Neuron (in vitro differentiated cells): ENCODE measurements at regions not wholly inside any gene's neighbourhood (a gene's known extent, or its start where the extent isn't known, plus 50 kb on each side); places are given as distances from the start of the nearest gene placed in this dataset.
"Not testable (repeated sequence)": the region's sequence is repeated elsewhere in the genome, so short reads cannot be mapped to it uniquely, and the experiment has no call there.

Experiments
- H2AFZ ChIP-seq: one replicate; pipeline ENCODE4 v1.6.1; 2013; ENCODE audit warnings: low read depth, mild to moderate bottlenecking, inconsistent platforms, low read length, moderate library complexity
- H3K27me3 ChIP-seq: one replicate; pipeline ENCODE4 v1.6.1; 2013; ENCODE audit warnings: low read length; ENCODE audit not compliant: insufficient read depth
- H3K36me3 ChIP-seq: one replicate; pipeline ENCODE4 v1.6.1; 2013; ENCODE audit warnings: low read length; ENCODE audit not compliant: insufficient read depth
- H3K4me1 ChIP-seq: one replicate; pipeline ENCODE4 v1.6.1; 2013; ENCODE audit warnings: low read length; ENCODE audit not compliant: insufficient read depth
- H3K4me3 ChIP-seq: 2 replicates; pipeline ENCODE4 v1.5.1; 2013; ENCODE audit warnings: mild to moderate bottlenecking, low read length, moderate library complexity
- H3K9me3 ChIP-seq: one replicate; pipeline ENCODE4 v1.6.1; 2013; ENCODE audit warnings: low read length

DNA sequence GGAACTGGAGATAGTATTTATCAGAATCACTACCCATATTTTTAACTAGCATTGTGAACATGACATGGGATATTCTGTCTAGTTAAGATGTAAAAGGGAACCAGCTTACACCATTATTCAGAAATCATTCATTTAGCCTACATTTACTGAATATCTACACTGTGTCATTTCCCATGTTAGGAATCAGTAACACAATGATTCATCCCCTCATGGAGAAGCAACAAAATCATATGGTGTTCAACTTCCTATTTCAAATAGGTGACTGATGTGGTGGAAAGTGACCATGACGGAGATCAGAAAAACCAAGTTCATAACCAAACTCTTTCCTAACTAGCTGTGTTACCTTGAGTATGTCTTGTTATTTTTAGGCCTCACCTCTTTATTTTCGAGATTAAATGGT, 550.0 kb upstream of the TUSC1 start:
- H3K9me3 ChIP-seq, result no peaks in the 10 kb centered on the region
- no peaks in the 10 kb centered on the region for H3K36me3 ChIP-seq
- no peaks in the 10 kb centered on the region for H3K4me1 ChIP-seq
- H2AFZ ChIP-seq, result no peak overlapping the region
- H3K4me3 ChIP-seq, result no peak overlapping the region
- H3K27me3 ChIP-seq, result no peaks in the 10 kb centered on the region

DNA sequence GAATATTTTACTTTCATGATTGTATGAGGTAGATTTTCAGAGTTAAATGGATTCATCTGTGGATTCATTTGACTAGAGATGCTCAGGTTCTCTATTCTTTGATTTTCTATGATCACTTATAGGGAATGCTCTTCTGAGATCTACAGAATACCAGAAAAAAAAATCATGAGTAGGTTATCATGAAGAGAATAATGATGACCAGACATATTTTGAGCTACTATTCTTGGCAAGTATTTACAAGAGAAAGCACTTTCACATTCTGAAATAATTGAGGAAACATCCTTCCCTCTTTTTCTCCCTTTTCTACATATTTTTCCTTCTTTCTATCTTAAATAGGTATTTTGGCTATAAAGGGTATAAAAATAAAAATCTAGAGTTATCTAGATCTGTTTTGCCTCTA, 543.0 kb upstream of the TUSC1 start:
- H3K4me1 ChIP-seq, result no peaks in the 10 kb centered on the region
- no peak overlapping the region for H3K4me3 ChIP-seq
- H3K27me3 ChIP-seq, result no peaks in the 10 kb centered on the region
- H2AFZ ChIP-seq, result no peak overlapping the region
- no peaks in the 10 kb centered on the region for H3K9me3 ChIP-seq
- H3K36me3 ChIP-seq, result no peaks in the 10 kb centered on the region

DNA sequence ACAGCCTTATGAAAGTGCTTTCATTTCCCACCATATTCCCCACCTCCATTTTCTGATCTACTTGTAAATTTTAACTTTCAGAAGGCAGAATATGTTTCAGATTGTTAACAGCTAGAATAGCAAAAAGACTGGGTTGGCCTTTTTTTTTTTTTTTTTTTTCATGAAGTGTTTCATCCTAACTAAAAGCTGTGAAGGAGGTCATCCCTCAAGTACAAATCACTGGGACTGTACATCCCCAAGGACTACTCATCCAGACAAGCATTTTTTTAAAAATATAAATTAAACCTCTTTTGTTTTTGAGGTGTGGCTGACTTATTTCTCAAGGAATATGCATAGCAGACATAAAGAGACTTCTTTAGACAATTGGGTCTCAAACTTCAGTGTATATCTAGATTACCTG, 542.1 kb upstream of the TUSC1 start:
- H3K4me3 ChIP-seq, result no peak overlapping the region

DNA sequence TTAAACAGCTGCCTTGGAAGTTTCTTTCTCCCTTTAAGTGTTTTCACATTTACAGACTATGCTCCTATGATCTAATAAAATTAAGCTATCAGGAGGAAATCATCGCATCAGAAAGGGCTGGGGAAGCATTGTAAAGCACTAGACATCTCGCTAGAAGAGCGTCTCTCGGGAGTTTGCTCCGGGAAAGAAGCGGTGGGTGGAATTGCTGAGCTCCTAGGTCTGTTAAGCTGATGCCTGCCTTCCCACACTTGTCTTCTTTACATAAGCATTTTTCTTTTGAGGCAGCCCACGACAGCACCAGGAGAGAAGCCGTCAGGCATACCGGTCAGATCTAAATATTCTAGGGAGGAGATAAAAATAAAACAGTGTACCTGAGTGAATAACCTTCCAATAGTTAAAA, 541.7 kb upstream of the TUSC1 start:
- H2AFZ ChIP-seq, result no peak overlapping the region
- H3K36me3 ChIP-seq, result no peaks in the 10 kb centered on the region
- no peaks in the 10 kb centered on the region for H3K9me3 ChIP-seq
- H3K27me3 ChIP-seq, result no peaks in the 10 kb centered on the region
- H3K4me3 ChIP-seq, result no peak overlapping the region
- H3K4me1 ChIP-seq, result no peaks in the 10 kb centered on the region

More for the DNA sequence above, 542.1 kb upstream of the TUSC1 start:
- no peaks in the 10 kb centered on the region for H3K27me3 ChIP-seq
- H2AFZ ChIP-seq, result no peak overlapping the region
- H3K9me3 ChIP-seq, result no peaks in the 10 kb centered on the region
- no peaks in the 10 kb centered on the region for H3K36me3 ChIP-seq
- H3K4me1 ChIP-seq, result no peaks in the 10 kb centered on the region

DNA sequence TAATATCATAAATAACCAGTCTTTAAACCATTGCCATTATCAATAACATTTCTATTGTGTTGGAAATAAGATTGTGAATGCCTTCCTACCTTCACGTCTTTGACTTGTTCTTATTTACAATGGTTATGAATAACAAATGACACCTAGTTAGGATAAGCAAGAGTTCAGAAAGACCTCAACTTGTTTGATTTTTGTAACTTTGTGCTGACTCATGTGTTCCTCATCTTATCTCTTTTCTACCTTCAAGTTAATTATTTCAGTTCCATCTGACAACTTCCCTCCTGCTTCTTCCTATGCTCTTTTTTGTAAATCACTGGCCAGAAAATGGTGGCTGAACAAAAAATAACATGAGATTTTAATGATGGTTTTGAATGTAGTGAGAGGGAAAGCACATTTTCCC, 538.5 kb upstream of the TUSC1 start:
- H3K4me3 ChIP-seq, result no peak overlapping the region
- H3K36me3 ChIP-seq, result no peaks in the 10 kb centered on the region
- no peaks in the 10 kb centered on the region for H3K27me3 ChIP-seq
- no peak overlapping the region for H2AFZ ChIP-seq
- no peaks in the 10 kb centered on the region for H3K4me1 ChIP-seq
- no peaks in the 10 kb centered on the region for H3K9me3 ChIP-seq

DNA sequence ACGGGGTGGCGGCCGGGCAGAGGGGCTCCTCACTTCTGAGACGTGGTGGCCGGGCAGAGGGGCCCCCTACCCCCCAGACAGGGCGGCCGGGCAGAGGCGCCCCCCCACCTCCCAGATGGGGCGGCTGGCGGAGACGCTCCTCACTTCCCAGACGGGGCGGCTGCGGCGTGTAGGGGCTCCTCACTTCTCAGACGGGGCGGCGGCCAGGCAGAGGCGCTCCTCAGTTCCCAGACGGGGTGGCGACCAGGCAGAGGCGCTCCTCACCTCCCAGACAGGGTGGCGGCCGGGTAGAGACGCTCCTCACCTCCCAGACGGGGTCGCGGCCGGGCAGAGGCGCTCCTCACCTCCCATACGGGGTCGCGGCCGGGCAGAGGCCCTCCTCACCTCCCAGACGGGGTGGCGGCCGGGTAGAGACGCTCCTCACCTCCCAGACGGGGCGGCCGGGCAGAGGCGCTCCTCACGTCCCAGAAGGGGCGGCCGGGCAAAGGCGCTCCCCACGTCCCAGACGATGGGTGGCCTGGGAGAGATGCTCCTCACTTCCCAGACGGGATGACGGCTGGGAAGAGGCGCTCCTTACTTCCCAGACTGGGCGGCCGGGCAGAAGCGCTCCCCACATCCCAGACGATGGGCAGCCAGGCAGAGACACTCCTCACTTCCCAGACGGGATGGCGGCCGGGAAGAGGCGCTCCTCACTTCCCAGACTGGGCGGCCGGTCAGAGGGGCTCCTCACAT, 536.6 kb upstream of the TUSC1 start:
- H3K4me3 ChIP-seq, H3K4me1 ChIP-seq, H3K9me3 ChIP-seq, H2AFZ ChIP-seq, H3K36me3 ChIP-seq, H3K27me3 ChIP-seq: not testable (repeated sequence)

DNA sequence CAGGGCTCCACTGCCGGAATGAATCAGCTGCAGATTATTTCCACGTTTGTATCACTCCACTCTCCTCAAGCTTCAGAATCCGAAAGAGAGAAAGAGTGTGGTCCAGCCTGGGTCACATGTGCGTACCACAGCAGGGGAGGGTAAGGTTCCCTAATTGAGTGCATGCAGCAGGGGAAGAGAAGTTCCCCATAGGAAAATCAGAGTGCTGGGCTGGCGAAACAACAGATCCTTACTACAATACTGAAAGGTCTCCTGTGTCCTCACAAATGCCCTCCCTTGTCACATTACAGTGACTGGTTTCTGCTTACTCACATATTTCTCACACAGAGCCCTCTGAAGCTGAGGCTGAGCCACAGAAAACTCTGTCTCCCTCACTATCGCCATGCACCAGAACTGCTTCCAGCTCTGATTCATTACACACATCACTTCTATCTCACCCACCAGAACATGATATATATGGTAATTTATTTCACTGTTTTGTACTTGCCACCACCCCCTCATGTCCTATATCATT, 532.2 kb upstream of the TUSC1 start:
- Histone ChIP-seq H3K36me3 (no peaks in the 10 kb centered on the region), H3K4me3 (no peak overlapping the region), H3K27me3 (no peaks in the 10 kb centered on the region), H3K9me3 (no peaks in the 10 kb centered on the region), H2AFZ (no peak overlapping the region), H3K4me1 (no peaks in the 10 kb centered on the region)

DNA sequence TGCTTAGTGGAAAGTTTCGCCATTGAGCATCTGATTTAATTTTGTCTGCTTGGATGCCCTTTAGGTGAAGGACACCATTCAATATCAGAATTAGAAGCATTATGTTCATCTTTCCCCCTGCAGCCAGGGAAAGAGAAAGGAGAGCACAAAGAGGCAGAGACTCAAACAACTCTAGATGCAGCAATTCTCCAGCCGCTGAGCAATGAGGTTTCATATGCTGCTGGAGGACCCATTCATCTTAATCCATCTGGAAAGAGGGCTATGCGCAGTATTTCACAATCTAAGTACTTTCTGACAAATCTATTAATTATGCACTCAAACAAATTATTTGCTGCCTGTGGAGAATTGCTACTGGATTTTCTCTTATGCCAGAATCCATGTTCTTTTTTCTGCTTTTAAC, 527.0 kb upstream of the TUSC1 start:
- Histone ChIP-seq H2AFZ (no peak overlapping the region), H3K36me3 (no peaks in the 10 kb centered on the region), H3K4me3 (no peak overlapping the region), H3K9me3 (no peaks in the 10 kb centered on the region), H3K4me1 (no peaks in the 10 kb centered on the region), H3K27me3 (no peaks in the 10 kb centered on the region)

DNA sequence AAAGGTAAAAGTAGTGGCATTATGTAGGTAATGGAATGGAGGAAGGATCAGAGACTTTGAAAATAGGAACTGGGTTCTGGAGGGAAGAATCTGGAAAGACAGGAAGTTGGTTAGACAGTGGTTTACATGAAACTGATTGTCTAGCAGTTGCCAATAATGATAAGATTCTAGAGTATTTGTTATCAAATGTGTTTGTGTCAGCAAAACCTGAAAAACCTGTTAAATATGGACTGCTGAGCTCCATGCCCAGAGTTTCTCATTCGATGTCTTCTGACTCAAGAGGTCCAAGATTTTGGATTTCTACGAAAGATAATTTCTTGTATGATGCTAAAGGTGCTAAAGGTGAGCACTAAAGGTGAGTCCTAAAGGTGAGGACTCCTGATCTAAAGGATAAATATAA, 515.0 kb upstream of the TUSC1 start:
- Histone ChIP-seq H3K36me3 (no peaks in the 10 kb centered on the region), H3K4me3 (no peak overlapping the region), H3K4me1 (no peaks in the 10 kb centered on the region), H2AFZ (no peak overlapping the region), H3K27me3 (no peaks in the 10 kb centered on the region), H3K9me3 (no peaks in the 10 kb centered on the region)

DNA sequence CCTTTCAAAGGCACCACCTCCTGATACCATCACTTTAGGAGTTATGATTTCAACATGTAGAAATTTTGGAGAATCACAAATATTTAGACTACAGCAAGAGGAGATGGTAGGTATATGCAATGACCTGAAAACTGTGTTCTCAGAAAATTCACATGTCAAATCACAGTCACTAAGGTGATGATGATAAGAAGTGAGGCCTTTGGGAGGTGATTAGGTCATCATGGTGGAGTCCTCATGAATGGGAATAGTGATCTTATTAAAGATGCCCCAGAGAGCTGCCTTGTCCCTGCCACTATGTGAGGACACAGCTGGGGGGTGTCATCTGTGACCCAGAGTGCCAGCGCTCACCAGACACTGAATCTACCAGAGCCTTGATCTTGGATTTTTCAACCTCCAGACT, 513.5 kb upstream of the TUSC1 start:
- Histone ChIP-seq H3K27me3 (no peaks in the 10 kb centered on the region), H3K9me3 (no peaks in the 10 kb centered on the region), H3K36me3 (no peaks in the 10 kb centered on the region), H3K4me1 (no peaks in the 10 kb centered on the region), H2AFZ (no peak overlapping the region), H3K4me3 (no peak overlapping the region)

DNA sequence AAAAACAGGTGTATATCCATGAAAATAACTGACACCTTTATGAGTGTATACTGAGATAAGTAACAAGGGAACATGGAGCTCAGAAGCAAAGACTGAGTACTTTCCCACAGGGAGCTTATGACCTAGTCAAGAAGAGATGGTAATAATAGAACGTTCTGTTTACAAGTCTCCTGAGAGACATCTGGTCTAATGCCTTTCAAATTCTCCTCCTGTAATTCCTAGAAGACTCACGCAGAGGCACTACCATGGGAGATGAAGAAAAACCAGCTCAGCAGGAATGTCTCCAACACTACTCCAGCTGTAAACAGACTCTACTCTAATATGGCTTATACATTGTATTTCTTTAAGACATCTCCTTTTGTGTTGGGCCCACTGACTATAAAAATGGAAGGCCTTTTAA, 503.6 kb upstream of the TUSC1 start:
- H3K9me3 ChIP-seq, result no peaks in the 10 kb centered on the region
- no peaks in the 10 kb centered on the region for H3K36me3 ChIP-seq
- no peak overlapping the region for H2AFZ ChIP-seq
- no peaks in the 10 kb centered on the region for H3K4me1 ChIP-seq
- H3K4me3 ChIP-seq, result no peak overlapping the region
- H3K27me3 ChIP-seq, result no peaks in the 10 kb centered on the region

DNA sequence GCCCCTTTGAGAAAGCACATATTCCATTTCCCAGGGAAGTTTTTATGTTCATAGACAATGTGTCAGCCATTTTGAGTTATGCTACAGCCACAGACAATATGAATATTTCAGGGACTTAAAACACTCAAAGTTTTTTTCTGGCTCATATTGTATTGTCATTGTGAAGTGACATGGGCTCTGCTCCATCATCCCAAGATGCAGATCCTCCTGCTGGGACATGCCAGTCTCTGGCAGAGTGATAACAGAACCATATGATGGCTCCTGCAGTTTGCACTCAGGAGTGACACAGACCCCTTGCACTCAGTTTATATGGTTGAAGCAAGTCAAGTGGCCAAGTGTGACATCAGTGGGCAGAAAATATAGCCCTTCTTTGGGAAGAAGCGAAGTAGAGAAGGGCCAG, 498.4 kb upstream of the TUSC1 start:
- no peak overlapping the region for H3K4me3 ChIP-seq
- H3K27me3 ChIP-seq, result no peaks in the 10 kb centered on the region
- no peaks in the 10 kb centered on the region for H3K36me3 ChIP-seq
- no peaks in the 10 kb centered on the region for H3K9me3 ChIP-seq
- no peaks in the 10 kb centered on the region for H3K4me1 ChIP-seq
- no peak overlapping the region for H2AFZ ChIP-seq

DNA sequence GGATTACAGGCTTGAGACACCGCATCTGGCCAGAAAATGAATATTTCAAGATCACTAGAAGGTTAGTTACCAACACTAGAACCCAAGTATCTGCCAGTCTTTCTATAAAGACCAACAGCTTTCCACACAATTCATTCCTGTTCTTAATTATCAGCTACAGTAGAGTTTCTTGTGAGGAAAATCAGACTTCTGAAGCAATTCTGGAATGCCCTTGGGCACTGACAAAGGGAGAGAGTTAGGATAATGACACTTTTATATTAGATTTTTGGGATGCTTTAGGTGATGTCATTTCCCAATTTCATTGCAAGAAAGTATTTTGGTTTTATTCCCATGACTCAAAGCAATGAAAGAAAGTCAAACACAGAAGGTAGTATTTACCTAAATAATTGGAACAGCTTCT, 497.0 kb upstream of the TUSC1 start:
- Histone ChIP-seq H3K4me1 (peaks cover 2% of the 10 kb centered on the region), H3K4me3 (no peak overlapping the region), H3K27me3 (no peaks in the 10 kb centered on the region), H3K36me3 (no peaks in the 10 kb centered on the region), H2AFZ (no peak overlapping the region), H3K9me3 (no peaks in the 10 kb centered on the region)

DNA sequence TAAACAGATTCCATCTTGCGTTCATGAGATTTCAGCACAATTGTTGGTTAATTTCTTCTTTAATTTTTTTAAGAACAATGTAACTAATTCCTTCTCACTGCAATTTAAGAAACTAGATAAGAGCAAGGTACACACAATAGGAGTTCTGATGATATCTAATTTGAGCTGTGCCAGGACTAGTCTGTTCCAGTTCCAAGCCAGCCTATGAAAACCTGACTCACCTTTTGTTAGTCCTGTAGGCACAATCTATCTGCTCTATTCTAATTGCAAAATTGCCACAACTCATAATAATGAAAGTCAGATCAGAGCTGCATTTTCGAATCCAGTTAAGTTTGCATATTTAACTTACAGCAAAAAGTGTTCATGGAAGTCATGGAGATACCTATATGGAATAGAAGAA, 494.1 kb upstream of the TUSC1 start:
- no peak overlapping the region for H2AFZ ChIP-seq
- no peaks in the 10 kb centered on the region for H3K9me3 ChIP-seq
- no peaks in the 10 kb centered on the region for H3K27me3 ChIP-seq
- H3K4me3 ChIP-seq, result no peak overlapping the region
- no peaks in the 10 kb centered on the region for H3K36me3 ChIP-seq
- H3K4me1 ChIP-seq, result peaks cover 5% of the 10 kb centered on the region
